DND-41 (cell line): ENCODE measurements at regions not wholly inside any gene's neighbourhood (a gene's known extent, or its start where the extent isn't known, plus 50 kb on each side); places are given as distances from the start of the nearest gene placed in this dataset.

ENCODE experiments used
- ATAC-seq: fragments of 200-7000 bp; cut with Tn5 transposase; 3 replicates; pipeline ENCODE4 v1.9.1; 2021; ENCODE audit warnings: low read depth; ENCODE audit not compliant: insufficient read depth
- DNase-seq: peaks from one replicate; pipeline ENCODE4 v3.0.0-alpha.2; 2020
- H2AFZ ChIP-seq: 2 replicates; pipeline ENCODE4 v1.6.0; 2012; ENCODE audit warnings: low read depth, low read length
- H3K27ac ChIP-seq: 2 replicates; pipeline ENCODE4 v1.5.1; 2012; ENCODE audit warnings: low read length, inconsistent platforms
- H3K27me3 ChIP-seq: fragments of 200-600 bp; sonication (generic); 2 replicates; pipeline ENCODE4 v1.6.0; 2012; ENCODE audit warnings: low read length, mild to moderate bottlenecking, inconsistent platforms; ENCODE audit not compliant: insufficient read depth, poor library complexity
- H3K36me3 ChIP-seq: 2 replicates; pipeline ENCODE4 v1.5.1; 2012; ENCODE audit warnings: low read length, inconsistent platforms; ENCODE audit not compliant: insufficient read depth
- H3K4me1 ChIP-seq: 2 replicates; pipeline ENCODE4 v1.5.1; 2012; ENCODE audit warnings: mild to moderate bottlenecking, low read length; ENCODE audit not compliant: insufficient read depth
- H3K4me2 ChIP-seq: 2 replicates; pipeline ENCODE4 v1.6.0; 2012; ENCODE audit warnings: mild to moderate bottlenecking, moderate library complexity, low read length, inconsistent platforms; ENCODE audit not compliant: insufficient read depth
- H3K4me3 ChIP-seq, 2 experiments: fragments of 200-600 bp in 1 of 2; shearing (Covaris generic) in 1 of 2; 2 replicates each; pipeline ENCODE4 v1.5.1; 2012 to 2016; ENCODE audit warnings: inconsistent platforms in 2 of 2, low read length in 2 of 2, mild to moderate bottlenecking in 2 of 2, low read depth in 1 of 2, moderate library complexity in 1 of 2
- H3K79me2 ChIP-seq: 2 replicates; pipeline ENCODE4 v1.6.0; 2012; ENCODE audit warnings: low read length, inconsistent platforms; ENCODE audit not compliant: insufficient read depth
- H3K9ac ChIP-seq: 2 replicates; pipeline ENCODE4 v1.6.0; 2012; ENCODE audit warnings: low read depth, mild to moderate bottlenecking, inconsistent platforms, low read length, moderate library complexity
- H3K9me3 ChIP-seq: 2 replicates; pipeline ENCODE4 v1.5.1; 2012; ENCODE audit warnings: low read length, moderate library complexity, mild to moderate bottlenecking, inconsistent platforms; ENCODE audit not compliant: insufficient read depth, severe bottlenecking
- H4K20me1 ChIP-seq: 2 replicates; pipeline ENCODE4 v1.6.0; 2012; ENCODE audit warnings: low read length; ENCODE audit not compliant: insufficient read depth
- EZH2 ChIP-seq: IDR thresholded peaks from 3 replicates; pipeline ENCODE4 v1.6.1; 2012; ENCODE audit warnings: borderline replicate concordance, low read depth, mild to moderate bottlenecking, moderate library complexity, low read length, inconsistent platforms; ENCODE audit not compliant: severe bottlenecking
- TF ChIP-seq, protein P1 (sequence below): IDR thresholded peaks from 2 replicates; pipeline ENCODE4 v1.5.1; 2012; ENCODE audit warnings: borderline replicate concordance, low read length, moderate library complexity, mild to moderate bottlenecking; ENCODE audit not compliant: poor library complexity, severe bottlenecking; ENCODE audit errors: extremely low read depth

DNA sequence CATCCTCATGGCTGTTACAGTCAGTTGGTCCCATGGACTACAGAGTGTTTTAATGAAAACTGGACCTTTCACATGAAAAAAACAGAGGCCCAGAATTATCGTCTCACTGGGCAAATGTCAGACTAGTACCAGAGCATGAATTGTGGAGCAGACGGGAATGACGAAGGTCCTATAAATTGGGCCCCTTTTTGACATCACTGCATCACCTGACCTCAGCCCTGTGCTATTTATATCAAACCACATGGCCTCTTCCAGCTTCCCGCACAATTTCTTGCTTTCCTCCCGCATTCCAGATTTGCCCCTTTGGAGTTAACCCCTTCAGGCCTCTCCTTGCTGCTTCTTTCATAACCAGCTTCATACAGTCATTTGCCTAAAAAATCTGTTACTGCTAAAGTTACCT, 301.7 kb downstream of the ATPSCKMT start:
- Histone ChIP-seq H3K79me2 (no peaks in the 10 kb centered on the region), H4K20me1 (no peaks in the 10 kb centered on the region), H3K9me3 (no peaks in the 10 kb centered on the region), H2AFZ (no peak overlapping the region), H3K4me1 (no peaks in the 10 kb centered on the region), H3K27ac (no peak overlapping the region), H3K36me3 (no peaks in the 10 kb centered on the region), H3K4me2 (no peak overlapping the region), H3K27me3 (peaks cover 2% of the 10 kb centered on the region), H3K4me3 (no peak overlapping the region), H3K9ac (no peak overlapping the region)
- no peak for ATAC-seq
- TF ChIP-seq, protein P1, sequence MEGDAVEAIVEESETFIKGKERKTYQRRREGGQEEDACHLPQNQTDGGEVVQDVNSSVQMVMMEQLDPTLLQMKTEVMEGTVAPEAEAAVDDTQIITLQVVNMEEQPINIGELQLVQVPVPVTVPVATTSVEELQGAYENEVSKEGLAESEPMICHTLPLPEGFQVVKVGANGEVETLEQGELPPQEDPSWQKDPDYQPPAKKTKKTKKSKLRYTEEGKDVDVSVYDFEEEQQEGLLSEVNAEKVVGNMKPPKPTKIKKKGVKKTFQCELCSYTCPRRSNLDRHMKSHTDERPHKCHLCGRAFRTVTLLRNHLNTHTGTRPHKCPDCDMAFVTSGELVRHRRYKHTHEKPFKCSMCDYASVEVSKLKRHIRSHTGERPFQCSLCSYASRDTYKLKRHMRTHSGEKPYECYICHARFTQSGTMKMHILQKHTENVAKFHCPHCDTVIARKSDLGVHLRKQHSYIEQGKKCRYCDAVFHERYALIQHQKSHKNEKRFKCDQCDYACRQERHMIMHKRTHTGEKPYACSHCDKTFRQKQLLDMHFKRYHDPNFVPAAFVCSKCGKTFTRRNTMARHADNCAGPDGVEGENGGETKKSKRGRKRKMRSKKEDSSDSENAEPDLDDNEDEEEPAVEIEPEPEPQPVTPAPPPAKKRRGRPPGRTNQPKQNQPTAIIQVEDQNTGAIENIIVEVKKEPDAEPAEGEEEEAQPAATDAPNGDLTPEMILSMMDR = no peak
- TF ChIP-seq EZH2 = no peak
- DNase-seq = no peak

DNA sequence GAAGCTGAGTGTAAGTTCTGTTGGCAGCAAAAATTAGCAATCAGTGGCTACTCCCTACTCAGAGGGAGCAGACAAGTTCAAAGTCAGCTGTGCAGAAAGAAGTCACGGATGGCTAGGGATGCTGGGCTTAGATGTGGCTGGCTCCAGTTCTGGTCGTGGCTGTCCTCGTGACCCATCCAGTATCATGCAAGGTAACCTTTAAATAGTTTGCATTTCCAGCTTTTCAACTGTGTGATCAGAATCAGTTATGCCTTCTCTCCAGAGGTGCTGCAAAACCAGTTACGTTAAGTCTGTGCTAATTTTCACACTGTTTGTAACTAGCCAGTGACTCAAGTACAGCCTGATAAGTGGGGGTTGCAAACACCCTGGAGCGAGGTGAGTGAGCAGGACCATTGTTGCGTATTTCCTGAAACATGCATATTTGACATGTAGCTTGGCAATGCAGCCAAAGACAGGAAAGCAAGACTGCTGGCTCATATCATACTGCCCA, 302.4 kb downstream of the ATPSCKMT start:
- no peak overlapping the region for H3K9ac ChIP-seq
- peaks cover 2% of the 10 kb centered on the region for H3K27me3 ChIP-seq
- H3K27ac ChIP-seq = no peak overlapping the region
- H3K4me1 ChIP-seq = no peaks in the 10 kb centered on the region
- TF ChIP-seq, protein P1 = no peak
- TF ChIP-seq EZH2 = no peak
- DNase-seq = no peak
- H2AFZ ChIP-seq = no peak overlapping the region
- H3K4me3 ChIP-seq = no peak overlapping the region
- H3K4me2 ChIP-seq = no peak overlapping the region
- ATAC-seq = no peak
- no peaks in the 10 kb centered on the region for H3K36me3 ChIP-seq
- no peaks in the 10 kb centered on the region for H3K9me3 ChIP-seq
- H4K20me1 ChIP-seq = no peaks in the 10 kb centered on the region
- no peaks in the 10 kb centered on the region for H3K79me2 ChIP-seq

DNA sequence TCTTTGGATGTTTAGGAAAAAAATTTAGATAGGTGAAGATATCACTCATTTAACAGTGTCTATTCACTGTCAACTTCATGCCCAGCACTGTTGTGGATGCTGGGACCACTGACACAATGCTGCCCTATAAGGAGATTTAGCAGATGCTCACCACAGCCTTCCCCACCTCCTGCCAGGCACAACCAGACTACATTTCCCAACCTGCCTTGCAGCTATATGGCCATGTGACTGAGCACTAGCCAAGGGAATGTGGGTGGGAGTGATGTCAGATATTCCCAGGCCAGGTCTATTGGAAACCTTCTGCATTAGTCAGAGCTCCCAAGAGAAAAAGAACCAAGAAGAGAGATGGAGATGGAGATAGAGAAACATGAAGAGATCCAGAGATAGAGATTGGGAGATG, 302.6 kb upstream of the TAS2R1 start:
- DNase-seq (no peak), ATAC-seq (no peak)
- Histone ChIP-seq H3K79me2 (no peaks in the 10 kb centered on the region), H3K9me3 (no peaks in the 10 kb centered on the region), H3K9ac (no peak overlapping the region), H3K4me2 (no peak overlapping the region), H3K4me1 (no peaks in the 10 kb centered on the region), H3K27me3 (no peaks in the 10 kb centered on the region), H2AFZ (no peak overlapping the region), H3K36me3 (no peaks in the 10 kb centered on the region), H3K4me3 (no peak overlapping the region), H4K20me1 (no peaks in the 10 kb centered on the region), H3K27ac (no peak overlapping the region)
- TF ChIP-seq, protein P1 = no peak
- no peak for TF ChIP-seq EZH2

DNA sequence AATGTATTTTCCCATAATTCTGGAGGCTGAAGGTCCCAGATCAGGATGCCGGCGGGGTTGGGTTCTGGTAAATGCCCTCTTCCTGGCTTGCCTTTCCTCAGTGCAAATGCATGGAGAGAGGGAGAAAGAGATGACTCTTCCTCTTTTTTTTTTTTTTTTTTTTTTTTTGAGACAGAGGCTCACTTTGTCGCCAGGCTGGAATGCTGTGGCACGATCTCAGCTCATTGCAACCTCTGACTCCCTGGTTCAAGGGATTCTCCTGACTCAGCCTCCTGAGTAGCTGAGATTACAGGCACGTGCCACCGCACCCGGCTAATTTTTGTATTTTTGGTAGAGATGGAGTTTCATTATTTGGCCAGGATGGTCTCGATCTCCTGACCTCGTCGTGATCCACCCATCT, 300.0 kb upstream of the TAS2R1 start:
- Histone ChIP-seq H4K20me1 (no peaks in the 10 kb centered on the region), H3K4me2 (no peak overlapping the region), H3K36me3 (no peaks in the 10 kb centered on the region), H3K27ac (no peak overlapping the region), H2AFZ (no peak overlapping the region), H3K27me3 (no peaks in the 10 kb centered on the region), H3K79me2 (no peaks in the 10 kb centered on the region), H3K4me3 (no peak overlapping the region), H3K9me3 (no peaks in the 10 kb centered on the region), H3K9ac (no peak overlapping the region), H3K4me1 (no peaks in the 10 kb centered on the region)
- ATAC-seq (no peak), DNase-seq (no peak)
- TF ChIP-seq, protein P1 = no peak
- TF ChIP-seq EZH2 = no peak
